ENCODE measurements at regions not wholly inside any gene's neighbourhood (a gene's known extent, or its start where the extent isn't known, plus 50 kb on each side); places are given as distances from the start of the nearest gene placed in this dataset.
"Not testable (repeated sequence)": the region's sequence is repeated elsewhere in the genome, so short reads cannot be mapped to it uniquely, and the experiment has no call there.

DNA sequence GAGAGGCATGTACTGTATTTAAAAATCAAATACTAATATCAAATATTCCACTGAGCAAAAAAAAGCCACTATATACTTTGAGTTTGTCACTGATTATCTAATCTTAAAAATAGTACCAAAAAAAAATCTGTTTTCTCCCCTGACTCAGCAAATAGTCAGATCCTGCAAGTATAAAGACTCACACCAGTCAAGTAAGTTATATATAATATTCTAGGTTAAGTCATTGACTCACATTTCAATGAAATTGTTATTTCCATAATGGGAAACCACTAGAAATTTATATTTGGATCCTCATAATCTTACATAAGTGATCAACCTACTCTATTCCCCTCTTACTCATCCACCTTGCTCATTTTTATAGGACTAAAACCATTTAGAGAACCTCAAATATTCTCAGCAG is 447.2 kb upstream of the MEF2C start:
- in situ Hi-C loops (cut with HindIII; ENCODE audit: low sequenced_read_pairs), result no loop called here

GRCh38 chr5:89327608-89328007 is 444.6 kb upstream of the MEF2C start:
- in situ Hi-C loops (cut with HindIII; ENCODE audit: low sequenced_read_pairs), result no loop called here

- in situ Hi-C loops (cut with HindIII; ENCODE audit: low sequenced_read_pairs), result no loop called here
Measured at GRCh38 chr5:89324990-89325389, 442.0 kb upstream of the MEF2C start.

DNA sequence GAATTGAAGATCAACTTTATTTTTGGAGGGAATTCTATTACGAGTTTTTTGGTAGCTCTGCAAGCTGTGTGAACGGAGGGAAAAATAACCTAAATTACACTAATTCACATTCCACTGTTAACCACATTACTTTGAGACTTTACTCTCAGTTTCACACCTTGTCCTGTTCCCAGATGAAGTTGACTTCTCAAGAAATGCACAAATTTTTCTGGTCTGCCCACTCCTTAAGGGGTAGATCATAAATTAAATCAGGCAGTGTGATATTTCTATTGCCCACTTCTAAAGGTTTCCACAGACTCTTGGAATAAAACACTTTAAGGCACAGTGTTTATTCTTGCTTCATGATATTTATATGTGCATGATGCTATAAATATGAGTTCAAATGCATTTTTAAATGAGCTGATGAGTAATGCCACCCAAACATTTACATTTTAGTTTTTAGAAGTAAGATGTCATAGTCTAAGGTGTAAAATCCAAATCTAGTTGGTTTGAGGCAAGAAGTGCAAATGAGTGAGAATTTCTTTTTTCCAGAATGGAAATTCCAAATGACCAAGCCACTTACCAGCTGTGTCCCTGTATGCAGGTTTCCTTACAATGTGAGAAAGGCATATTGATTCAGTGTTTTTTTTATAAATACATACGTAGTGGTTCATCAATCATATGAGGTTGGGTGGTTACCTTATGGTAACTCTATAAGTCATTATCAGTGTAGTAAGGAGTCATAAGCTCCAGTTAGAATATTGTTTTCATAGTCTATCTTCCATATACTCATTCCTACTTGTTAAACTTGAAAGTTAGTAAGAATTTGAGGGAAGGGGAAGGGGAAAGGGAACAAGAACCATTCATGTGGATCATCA is 437.7 kb upstream of the MEF2C start:
- in situ Hi-C loops (cut with HindIII; ENCODE audit: low sequenced_read_pairs), result no loop called here

GRCh38 chr5:89317838-89318237 is 434.9 kb upstream of the MEF2C start:
- in situ Hi-C loops (cut with HindIII; ENCODE audit: low sequenced_read_pairs), result not testable (repeated sequence)

GRCh38 chr5:89315286-89316100 is 432.5 kb upstream of the MEF2C start:
- in situ Hi-C loops (cut with HindIII; ENCODE audit: low sequenced_read_pairs), result no loop called here

- in situ Hi-C loops (cut with HindIII; ENCODE audit: low sequenced_read_pairs), result no loop called here
Measured at GRCh38 chr5:89313804-89314588, 431.0 kb upstream of the MEF2C start.

DNA sequence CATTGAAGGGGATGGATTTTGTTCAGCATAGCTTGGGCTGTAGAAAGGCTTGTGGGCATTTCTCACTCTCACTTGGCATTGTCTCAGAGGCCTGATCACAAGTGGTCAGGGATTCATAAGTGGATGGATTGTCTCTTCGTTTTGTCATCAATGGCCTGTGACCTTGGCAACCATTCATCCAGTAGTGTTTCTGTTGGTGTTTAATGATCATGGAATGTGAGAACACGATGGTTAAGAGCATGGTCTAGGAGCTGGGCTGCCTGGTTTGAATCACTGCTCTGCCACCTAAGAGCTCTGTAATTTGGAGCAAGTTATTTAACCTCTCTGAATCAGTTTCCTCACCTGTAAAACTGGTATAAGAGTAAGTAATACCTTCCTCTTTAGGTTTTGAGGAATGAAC is 430.1 kb upstream of the MEF2C start:
- in situ Hi-C loops (cut with HindIII; ENCODE audit: low sequenced_read_pairs), result no loop called here

DNA sequence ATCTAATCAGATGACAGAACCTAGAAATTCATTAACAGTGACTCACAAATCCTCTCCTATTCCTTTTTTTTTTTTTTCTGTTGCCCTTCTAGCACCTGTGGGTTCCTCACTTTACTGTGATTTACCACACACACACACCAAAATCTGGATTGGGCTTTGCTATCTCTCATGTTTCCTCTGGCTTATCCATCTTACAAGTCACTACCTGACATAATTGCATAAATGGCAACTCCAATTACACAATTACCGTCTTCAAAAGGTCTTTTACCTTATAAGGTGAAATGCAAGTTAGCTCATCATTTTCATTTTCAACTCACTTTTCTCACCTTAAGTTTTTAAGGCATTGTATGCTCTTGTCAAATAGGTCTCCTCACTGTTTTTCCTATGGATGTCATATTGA is 426.3 kb upstream of the MEF2C start:
- in situ Hi-C loops (cut with HindIII; ENCODE audit: low sequenced_read_pairs), result no loop called here

GRCh38 chr5:89308606-89309040 is 425.6 kb upstream of the MEF2C start:
- in situ Hi-C loops (cut with HindIII; ENCODE audit: low sequenced_read_pairs), result no loop called here

- in situ Hi-C loops (cut with HindIII; ENCODE audit: low sequenced_read_pairs), result no loop called here
Measured at GRCh38 chr5:89307972-89308371, 425.0 kb upstream of the MEF2C start.

- in situ Hi-C loops (cut with HindIII; ENCODE audit: low sequenced_read_pairs), result not testable (repeated sequence)
Measured at GRCh38 chr5:89307141-89307540, 424.2 kb upstream of the MEF2C start.

- in situ Hi-C loops (cut with HindIII; ENCODE audit: low sequenced_read_pairs), result no loop called here
Measured at GRCh38 chr5:89303033-89303480, 420.1 kb upstream of the MEF2C start.

- in situ Hi-C loops (cut with HindIII; ENCODE audit: low sequenced_read_pairs), result no loop called here
Measured at GRCh38 chr5:89302102-89302891, 419.3 kb upstream of the MEF2C start.

DNA sequence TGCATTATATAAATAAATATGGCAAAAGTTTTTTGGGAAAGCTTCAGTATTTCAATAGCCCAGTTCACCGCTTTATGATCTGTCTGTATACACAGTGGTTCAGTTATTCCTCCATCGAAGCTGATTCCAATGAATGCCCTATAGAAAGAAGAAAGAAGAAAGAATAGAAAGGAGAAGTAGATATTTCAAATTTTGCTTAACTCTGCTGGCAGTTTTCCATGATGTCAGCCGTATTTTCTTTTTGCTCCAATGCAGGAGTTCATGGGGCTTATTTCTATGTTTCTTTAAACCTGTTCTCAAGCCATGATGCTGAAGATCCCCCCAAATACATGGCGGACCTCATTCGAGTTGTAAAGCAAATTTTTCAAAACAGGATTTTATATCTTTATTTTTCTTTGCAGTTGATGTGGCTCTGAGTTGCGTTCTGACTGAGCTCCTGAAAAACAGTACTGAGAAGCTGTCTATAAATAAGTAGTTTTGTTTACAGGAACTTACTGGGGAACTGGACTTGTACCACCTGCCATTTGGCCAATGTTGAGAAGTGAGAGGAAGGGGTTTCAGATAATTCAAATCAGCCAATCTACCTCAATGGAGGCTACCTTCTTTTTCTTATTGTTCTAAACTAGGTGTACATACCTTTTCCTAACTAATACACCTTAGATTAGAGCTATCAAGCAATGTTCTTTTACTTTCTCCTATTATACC is 418.5 kb upstream of the MEF2C start:
- in situ Hi-C loops (cut with HindIII; ENCODE audit: low sequenced_read_pairs), result no loop called here

GRCh38 chr5:89300426-89300970 is 417.5 kb upstream of the MEF2C start:
- in situ Hi-C loops (cut with HindIII; ENCODE audit: low sequenced_read_pairs), result no loop called here

- in situ Hi-C loops (cut with HindIII; ENCODE audit: low sequenced_read_pairs), result no loop called here
Measured at GRCh38 chr5:89299998-89300397, 417.0 kb upstream of the MEF2C start.

GRCh38 chr5:89297066-89297465 is 414.1 kb upstream of the MEF2C start:
- in situ Hi-C loops (cut with HindIII; ENCODE audit: low sequenced_read_pairs), result no loop called here

DNA sequence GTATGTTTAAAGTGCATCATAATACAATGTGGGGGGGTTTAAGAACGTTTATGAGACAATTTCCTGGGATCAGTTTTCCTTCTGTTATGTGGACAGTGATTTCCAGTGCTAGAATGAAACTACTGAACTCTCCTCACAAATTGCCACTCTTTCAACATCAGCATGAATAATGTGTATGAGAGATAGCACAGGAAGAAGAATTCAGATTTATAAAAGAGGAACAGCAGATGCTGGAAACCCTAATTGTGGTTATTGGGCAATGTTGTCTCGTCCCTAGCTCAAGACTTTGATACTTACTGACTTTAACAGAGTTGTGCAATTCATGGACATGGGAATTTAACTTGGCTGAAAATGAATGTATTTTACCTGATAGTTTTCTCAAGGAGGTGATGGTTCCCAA is 410.8 kb upstream of the MEF2C start:
- in situ Hi-C loops (cut with HindIII; ENCODE audit: low sequenced_read_pairs), result no loop called here

All from endothelial cell of hepatic sinusoid (primary cell).